Right atrium auricular region (tissue), 2 donors: ENCODE measurements at regions not wholly inside any gene's neighbourhood (a gene's known extent, or its start where the extent isn't known, plus 50 kb on each side); places are given as distances from the start of the nearest gene placed in this dataset.

Experiments
- DNase-seq: peaks from one replicate; pipeline ENCODE4 v3.0.0-alpha.2; 2019; ENCODE audit warnings: low spot score
- H3K27ac ChIP-seq, 2 donors: fragments of 200-600 bp; sonication (generic); 1 replicate in 1 of 2; 2 replicates in 1 of 2; pipeline ENCODE4 v1.5.1; 2016 to 2019
- H3K27me3 ChIP-seq, 2 donors: fragments of 200-600 bp; sonication (generic); one replicate each; pipeline versions ENCODE4 v1.5.1 to v1.6.0; 2017 to 2019
- H3K36me3 ChIP-seq: fragments of 200-600 bp; sonication (generic); one replicate; pipeline ENCODE4 v1.5.1; 2016
- H3K4me1 ChIP-seq, 2 donors: fragments of 200-600 bp; sonication (generic); one replicate each; pipeline versions ENCODE4 v1.5.1 to v1.6.0; 2017 to 2019
- H3K4me3 ChIP-seq, 2 donors: fragments of 200-600 bp; sonication (generic); 1 replicate in 1 of 2; 2 replicates in 1 of 2; pipeline ENCODE4 v1.5.1; 2017 to 2019; ENCODE audit warnings: mild to moderate bottlenecking in 1 of 2, moderate library complexity in 1 of 2
- H3K9me3 ChIP-seq, 2 donors: fragments of 200-600 bp; sonication (generic); one replicate each; pipeline ENCODE4 v1.5.1; 2019
- TF ChIP-seq, protein P1 (sequence below), 2 donors: fragments of 200-600 bp; sonication (generic); IDR thresholded peaks; one replicate each; pipeline ENCODE4 v1.5.1; 2019; ENCODE audit warnings: antibody characterized with exemption in 2 of 2

- TF ChIP-seq, protein P1, sequence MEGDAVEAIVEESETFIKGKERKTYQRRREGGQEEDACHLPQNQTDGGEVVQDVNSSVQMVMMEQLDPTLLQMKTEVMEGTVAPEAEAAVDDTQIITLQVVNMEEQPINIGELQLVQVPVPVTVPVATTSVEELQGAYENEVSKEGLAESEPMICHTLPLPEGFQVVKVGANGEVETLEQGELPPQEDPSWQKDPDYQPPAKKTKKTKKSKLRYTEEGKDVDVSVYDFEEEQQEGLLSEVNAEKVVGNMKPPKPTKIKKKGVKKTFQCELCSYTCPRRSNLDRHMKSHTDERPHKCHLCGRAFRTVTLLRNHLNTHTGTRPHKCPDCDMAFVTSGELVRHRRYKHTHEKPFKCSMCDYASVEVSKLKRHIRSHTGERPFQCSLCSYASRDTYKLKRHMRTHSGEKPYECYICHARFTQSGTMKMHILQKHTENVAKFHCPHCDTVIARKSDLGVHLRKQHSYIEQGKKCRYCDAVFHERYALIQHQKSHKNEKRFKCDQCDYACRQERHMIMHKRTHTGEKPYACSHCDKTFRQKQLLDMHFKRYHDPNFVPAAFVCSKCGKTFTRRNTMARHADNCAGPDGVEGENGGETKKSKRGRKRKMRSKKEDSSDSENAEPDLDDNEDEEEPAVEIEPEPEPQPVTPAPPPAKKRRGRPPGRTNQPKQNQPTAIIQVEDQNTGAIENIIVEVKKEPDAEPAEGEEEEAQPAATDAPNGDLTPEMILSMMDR (IDR thresholded peaks at IDR 0.05): no peak
Measured at GRCh38 chr14:97634751-97635150, 837.6 kb downstream of the VRK1 start.

GRCh38 chr14:97638864-97639263, 841.7 kb downstream of the VRK1 start:
- no peak for DNase-seq
- no peaks in the 10 kb centered on the region for H3K4me1 ChIP-seq
- H3K9me3 ChIP-seq: no peaks in the 10 kb centered on the region
- H3K4me3 ChIP-seq: no peak overlapping the region
- TF ChIP-seq, protein P1 (IDR thresholded peaks at IDR 0.05): no peak
- no peaks in the 10 kb centered on the region for H3K27me3 ChIP-seq
- H3K27ac ChIP-seq: no peak overlapping the region
- no peaks in the 10 kb centered on the region for H3K36me3 ChIP-seq

More at GRCh38 chr14:97634751-97635150, 837.6 kb downstream of the VRK1 start:
- H3K27ac ChIP-seq: no peak overlapping the region
- H3K9me3 ChIP-seq: no peaks in the 10 kb centered on the region
- H3K4me1 ChIP-seq: no peaks in the 10 kb centered on the region
- DNase-seq: no peak
- H3K4me3 ChIP-seq: no peak overlapping the region
- H3K36me3 ChIP-seq: no peaks in the 10 kb centered on the region
- H3K27me3 ChIP-seq: no peaks in the 10 kb centered on the region

GRCh38 chr14:97640031-97640430, 842.8 kb downstream of the VRK1 start:
- H3K9me3 ChIP-seq: no peaks in the 10 kb centered on the region
- TF ChIP-seq, protein P1 (IDR thresholded peaks at IDR 0.05): no peak
- no peak overlapping the region for H3K4me3 ChIP-seq
- DNase-seq: no peak
- H3K36me3 ChIP-seq: no peaks in the 10 kb centered on the region
- no peak overlapping the region for H3K27ac ChIP-seq
- no peaks in the 10 kb centered on the region for H3K27me3 ChIP-seq
- H3K4me1 ChIP-seq: no peaks in the 10 kb centered on the region

GRCh38 chr14:97641827-97642226, 844.6 kb downstream of the VRK1 start:
- Histone ChIP-seq H3K27ac (no peak overlapping the region), H3K27me3 (no peaks in the 10 kb centered on the region), H3K4me3 (no peak overlapping the region), H3K4me1 (no peaks in the 10 kb centered on the region), H3K36me3 (no peaks in the 10 kb centered on the region), H3K9me3 (no peaks in the 10 kb centered on the region)
- TF ChIP-seq, protein P1 (IDR thresholded peaks at IDR 0.05): no peak
- DNase-seq: no peak

- no peak overlapping the region for H3K4me3 ChIP-seq
- H3K4me1 ChIP-seq: no peaks in the 10 kb centered on the region
- no peaks in the 10 kb centered on the region for H3K9me3 ChIP-seq
- no peak overlapping the region for H3K27ac ChIP-seq
- H3K36me3 ChIP-seq: no peaks in the 10 kb centered on the region
- H3K27me3 ChIP-seq: no peaks in the 10 kb centered on the region
- TF ChIP-seq, protein P1 (IDR thresholded peaks at IDR 0.05): no peak
- no peak for DNase-seq
Measured at GRCh38 chr14:97642631-97643030, 845.4 kb downstream of the VRK1 start.

DNA sequence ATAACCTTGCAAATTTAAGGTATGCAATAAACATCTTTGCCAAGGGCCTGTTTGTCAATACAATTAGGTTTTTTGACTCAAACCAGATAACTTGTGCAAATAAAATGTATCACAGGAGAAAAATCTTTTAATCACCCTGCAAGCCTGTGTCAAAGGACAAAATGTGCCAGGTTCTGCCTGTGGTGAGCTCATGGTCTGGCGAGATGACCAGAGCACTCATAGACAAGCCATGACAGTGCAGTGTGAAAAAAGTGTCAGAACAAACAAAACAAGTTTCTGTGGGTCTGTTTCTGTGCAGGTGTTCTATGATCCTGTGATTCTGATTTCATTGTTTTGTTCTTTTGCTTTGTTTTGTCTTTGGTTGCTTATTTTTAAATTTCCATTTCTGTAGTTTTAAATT, 847.2 kb downstream of the VRK1 start:
- no peak for DNase-seq
- Histone ChIP-seq H3K27me3 (no peaks in the 10 kb centered on the region), H3K9me3 (no peaks in the 10 kb centered on the region), H3K36me3 (no peaks in the 10 kb centered on the region), H3K4me1 (no peaks in the 10 kb centered on the region), H3K27ac (no peak overlapping the region), H3K4me3 (no peak overlapping the region)
- TF ChIP-seq, protein P1 (IDR thresholded peaks at IDR 0.05): no peak
